GM23338 (cell line): ENCODE measurements at regions not wholly inside any gene's neighbourhood (a gene's known extent, or its start where the extent isn't known, plus 50 kb on each side); places are given as distances from the start of the nearest gene placed in this dataset.

Source experiments
- EZH2 ChIP-seq: fragments of 200-600 bp; sonication (generic); IDR thresholded peaks from one replicate; pipeline ENCODE4 v1.8.0; 2017; ENCODE audit warnings: antibody characterized with exemption, mild to moderate bottlenecking, low read depth; ENCODE audit not compliant: unreplicated experiment
- EZH2phosphoT487 ChIP-seq: fragments of 200-600 bp; sonication (generic); IDR thresholded peaks from one replicate; pipeline ENCODE4 v1.8.1; 2018; ENCODE audit warnings: antibody characterized with exemption; ENCODE audit not compliant: unreplicated experiment
- JUNB ChIP-seq: IDR thresholded peaks from one replicate; pipeline ENCODE4 v1.6.1; 2016; ENCODE audit warnings: antibody characterized with exemption; ENCODE audit not compliant: unreplicated experiment
- NANOG ChIP-seq: IDR thresholded peaks from 2 replicates; pipeline ENCODE4 v1.6.1; 2016; ENCODE audit warnings: antibody characterized with exemption, borderline replicate concordance
- POLR2AphosphoS5 ChIP-seq: IDR thresholded peaks from 2 replicates; pipeline ENCODE4 v1.6.1; 2016; ENCODE audit warnings: antibody characterized with exemption, low read depth
- STAT1 ChIP-seq: IDR thresholded peaks from one replicate; pipeline ENCODE4 v1.6.1; 2016; ENCODE audit warnings: antibody characterized with exemption; ENCODE audit not compliant: unreplicated experiment
- ZNF114 ChIP-seq: fragments of 250-450 bp; sonication (Bioruptor Pico); IDR thresholded peaks from 2 replicates; pipeline ENCODE4 v1.5.0; 2020; ENCODE audit warnings: mild to moderate bottlenecking, moderate library complexity
- TF ChIP-seq, protein P1 (sequence below): fragments of 250-450 bp; sonication (Bioruptor Pico); IDR thresholded peaks from 2 replicates; pipeline ENCODE4 v1.5.0; 2020; ENCODE audit warnings: mild to moderate bottlenecking, moderate library complexity
- TF ChIP-seq, protein P2 (sequence below): IDR thresholded peaks from one replicate; pipeline ENCODE4 v1.6.1; 2018; ENCODE audit warnings: antibody characterized with exemption; ENCODE audit not compliant: unreplicated experiment

DNA sequence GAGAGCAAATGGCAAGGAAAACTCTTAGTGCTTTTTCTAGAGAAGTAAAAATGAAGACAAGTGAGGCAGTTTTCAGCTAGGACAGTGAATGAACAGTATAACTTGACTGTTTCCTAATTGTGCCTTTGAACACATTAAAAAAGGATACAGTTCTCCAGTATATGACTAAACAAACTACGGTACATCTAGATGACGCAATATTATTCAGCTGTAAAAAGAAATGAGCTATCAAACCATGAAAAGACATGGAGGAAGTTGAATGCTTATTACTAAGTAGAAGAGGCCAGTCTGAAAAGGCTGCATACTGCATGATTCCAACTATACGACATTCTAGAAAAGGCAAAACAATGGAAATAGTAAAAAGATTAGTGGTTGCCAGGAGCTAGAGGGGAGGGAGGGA lies 206.3 kb downstream of the SIPA1L2 start (continued):
- TF ChIP-seq, protein P1, sequence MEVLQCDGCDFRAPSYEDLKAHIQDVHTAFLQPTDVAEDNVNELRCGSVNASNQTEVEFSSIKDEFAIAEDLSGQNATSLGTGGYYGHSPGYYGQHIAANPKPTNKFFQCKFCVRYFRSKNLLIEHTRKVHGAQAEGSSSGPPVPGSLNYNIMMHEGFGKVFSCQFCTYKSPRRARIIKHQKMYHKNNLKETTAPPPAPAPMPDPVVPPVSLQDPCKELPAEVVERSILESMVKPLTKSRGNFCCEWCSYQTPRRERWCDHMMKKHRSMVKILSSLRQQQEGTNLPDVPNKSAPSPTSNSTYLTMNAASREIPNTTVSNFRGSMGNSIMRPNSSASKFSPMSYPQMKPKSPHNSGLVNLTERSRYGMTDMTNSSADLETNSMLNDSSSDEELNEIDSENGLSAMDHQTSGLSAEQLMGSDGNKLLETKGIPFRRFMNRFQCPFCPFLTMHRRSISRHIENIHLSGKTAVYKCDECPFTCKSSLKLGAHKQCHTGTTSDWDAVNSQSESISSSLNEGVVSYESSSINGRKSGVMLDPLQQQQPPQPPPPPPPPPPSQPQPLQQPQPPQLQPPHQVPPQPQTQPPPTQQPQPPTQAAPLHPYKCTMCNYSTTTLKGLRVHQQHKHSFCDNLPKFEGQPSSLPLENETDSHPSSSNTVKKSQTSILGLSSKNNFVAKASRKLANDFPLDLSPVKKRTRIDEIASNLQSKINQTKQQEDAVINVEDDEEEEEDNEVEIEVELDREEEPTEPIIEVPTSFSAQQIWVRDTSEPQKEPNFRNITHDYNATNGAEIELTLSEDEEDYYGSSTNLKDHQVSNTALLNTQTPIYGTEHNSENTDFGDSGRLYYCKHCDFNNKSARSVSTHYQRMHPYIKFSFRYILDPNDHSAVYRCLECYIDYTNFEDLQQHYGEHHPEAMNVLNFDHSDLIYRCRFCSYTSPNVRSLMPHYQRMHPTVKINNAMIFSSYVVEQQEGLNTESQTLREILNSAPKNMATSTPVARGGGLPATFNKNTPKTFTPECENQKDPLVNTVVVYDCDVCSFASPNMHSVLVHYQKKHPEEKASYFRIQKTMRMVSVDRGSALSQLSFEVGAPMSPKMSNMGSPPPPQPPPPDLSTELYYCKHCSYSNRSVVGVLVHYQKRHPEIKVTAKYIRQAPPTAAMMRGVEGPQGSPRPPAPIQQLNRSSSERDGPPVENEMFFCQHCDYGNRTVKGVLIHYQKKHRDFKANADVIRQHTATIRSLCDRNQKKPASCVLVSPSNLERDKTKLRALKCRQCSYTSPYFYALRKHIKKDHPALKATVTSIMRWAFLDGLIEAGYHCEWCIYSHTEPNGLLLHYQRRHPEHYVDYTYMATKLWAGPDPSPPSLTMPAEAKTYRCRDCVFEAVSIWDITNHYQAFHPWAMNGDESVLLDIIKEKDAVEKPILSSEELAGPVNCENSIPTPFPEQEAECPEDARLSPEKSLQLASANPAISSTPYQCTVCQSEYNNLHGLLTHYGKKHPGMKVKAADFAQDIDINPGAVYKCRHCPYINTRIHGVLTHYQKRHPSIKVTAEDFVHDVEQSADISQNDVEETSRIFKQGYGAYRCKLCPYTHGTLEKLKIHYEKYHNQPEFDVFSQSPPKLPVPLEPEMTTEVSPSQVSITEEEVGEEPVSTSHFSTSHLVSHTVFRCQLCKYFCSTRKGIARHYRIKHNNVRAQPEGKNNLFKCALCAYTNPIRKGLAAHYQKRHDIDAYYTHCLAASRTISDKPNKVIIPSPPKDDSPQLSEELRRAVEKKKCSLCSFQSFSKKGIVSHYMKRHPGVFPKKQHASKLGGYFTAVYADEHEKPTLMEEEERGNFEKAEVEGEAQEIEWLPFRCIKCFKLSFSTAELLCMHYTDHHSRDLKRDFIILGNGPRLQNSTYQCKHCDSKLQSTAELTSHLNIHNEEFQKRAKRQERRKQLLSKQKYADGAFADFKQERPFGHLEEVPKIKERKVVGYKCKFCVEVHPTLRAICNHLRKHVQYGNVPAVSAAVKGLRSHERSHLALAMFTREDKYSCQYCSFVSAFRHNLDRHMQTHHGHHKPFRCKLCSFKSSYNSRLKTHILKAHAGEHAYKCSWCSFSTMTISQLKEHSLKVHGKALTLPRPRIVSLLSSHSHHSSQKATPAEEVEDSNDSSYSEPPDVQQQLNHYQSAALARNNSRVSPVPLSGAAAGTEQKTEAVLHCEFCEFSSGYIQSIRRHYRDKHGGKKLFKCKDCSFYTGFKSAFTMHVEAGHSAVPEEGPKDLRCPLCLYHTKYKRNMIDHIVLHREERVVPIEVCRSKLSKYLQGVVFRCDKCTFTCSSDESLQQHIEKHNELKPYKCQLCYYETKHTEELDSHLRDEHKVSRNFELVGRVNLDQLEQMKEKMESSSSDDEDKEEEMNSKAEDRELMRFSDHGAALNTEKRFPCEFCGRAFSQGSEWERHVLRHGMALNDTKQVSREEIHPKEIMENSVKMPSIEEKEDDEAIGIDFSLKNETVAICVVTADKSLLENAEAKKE: no peak
- TF ChIP-seq EZH2phosphoT487: no peak
- no peak for TF ChIP-seq ZNF114 (CRISPR knock-in tag)
- TF ChIP-seq STAT1: no peak
- TF ChIP-seq EZH2: no peak
- TF ChIP-seq, protein P2, sequence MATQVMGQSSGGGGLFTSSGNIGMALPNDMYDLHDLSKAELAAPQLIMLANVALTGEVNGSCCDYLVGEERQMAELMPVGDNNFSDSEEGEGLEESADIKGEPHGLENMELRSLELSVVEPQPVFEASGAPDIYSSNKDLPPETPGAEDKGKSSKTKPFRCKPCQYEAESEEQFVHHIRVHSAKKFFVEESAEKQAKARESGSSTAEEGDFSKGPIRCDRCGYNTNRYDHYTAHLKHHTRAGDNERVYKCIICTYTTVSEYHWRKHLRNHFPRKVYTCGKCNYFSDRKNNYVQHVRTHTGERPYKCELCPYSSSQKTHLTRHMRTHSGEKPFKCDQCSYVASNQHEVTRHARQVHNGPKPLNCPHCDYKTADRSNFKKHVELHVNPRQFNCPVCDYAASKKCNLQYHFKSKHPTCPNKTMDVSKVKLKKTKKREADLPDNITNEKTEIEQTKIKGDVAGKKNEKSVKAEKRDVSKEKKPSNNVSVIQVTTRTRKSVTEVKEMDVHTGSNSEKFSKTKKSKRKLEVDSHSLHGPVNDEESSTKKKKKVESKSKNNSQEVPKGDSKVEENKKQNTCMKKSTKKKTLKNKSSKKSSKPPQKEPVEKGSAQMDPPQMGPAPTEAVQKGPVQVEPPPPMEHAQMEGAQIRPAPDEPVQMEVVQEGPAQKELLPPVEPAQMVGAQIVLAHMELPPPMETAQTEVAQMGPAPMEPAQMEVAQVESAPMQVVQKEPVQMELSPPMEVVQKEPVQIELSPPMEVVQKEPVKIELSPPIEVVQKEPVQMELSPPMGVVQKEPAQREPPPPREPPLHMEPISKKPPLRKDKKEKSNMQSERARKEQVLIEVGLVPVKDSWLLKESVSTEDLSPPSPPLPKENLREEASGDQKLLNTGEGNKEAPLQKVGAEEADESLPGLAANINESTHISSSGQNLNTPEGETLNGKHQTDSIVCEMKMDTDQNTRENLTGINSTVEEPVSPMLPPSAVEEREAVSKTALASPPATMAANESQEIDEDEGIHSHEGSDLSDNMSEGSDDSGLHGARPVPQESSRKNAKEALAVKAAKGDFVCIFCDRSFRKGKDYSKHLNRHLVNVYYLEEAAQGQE: no peak
- TF ChIP-seq JUNB: no peak
- no peak for TF ChIP-seq NANOG
- no peak for TF ChIP-seq POLR2AphosphoS5
